ENCODE measurements at regions not wholly inside any gene's neighbourhood (a gene's known extent, or its start where the extent isn't known, plus 50 kb on each side); places are given as distances from the start of the nearest gene placed in this dataset.
"Not testable (repeated sequence)": the region's sequence is repeated elsewhere in the genome, so short reads cannot be mapped to it uniquely, and the experiment has no call there.

- Histone ChIP-seq H3K4me1 (no peaks in the 10 kb centered on the region), H3K27me3 (no peaks in the 10 kb centered on the region), H3K36me3 (no peaks in the 10 kb centered on the region), H3K9me3 (no peaks in the 10 kb centered on the region), H3K27ac (no peak overlapping the region), H3K4me3 (no peak overlapping the region)
- TF ChIP-seq POLR2AphosphoS5 (IDR thresholded peaks at IDR 0.05; ENCODE audit: insufficient read depth in 1 of 2, low read depth in 1 of 2) (no peak), POLR2A (IDR thresholded peaks at IDR 0.05) (no peak), CTCF (IDR thresholded peaks at IDR 0.05) (no peak)
- DNase-seq (ENCODE audit: extremely low spot score in 2 of 2): no peak
- intact Hi-C loops (cut with DNase I): no loop called here
These were observed 268.5 kb downstream of the SATB2 start for GRCh38 chr2:199189229-199189628.

- intact Hi-C loops (cut with DNase I): no loop called here
- Histone ChIP-seq H3K4me3 (no peak overlapping the region), H3K27ac (no peak overlapping the region), H3K27me3 (no peaks in the 10 kb centered on the region), H3K36me3 (no peaks in the 10 kb centered on the region), H3K9me3 (no peaks in the 10 kb centered on the region), H3K4me1 (no peaks in the 10 kb centered on the region)
- no peak for DNase-seq (ENCODE audit: extremely low spot score in 2 of 2)
- TF ChIP-seq CTCF (IDR thresholded peaks at IDR 0.05) (no peak), POLR2A (IDR thresholded peaks at IDR 0.05) (no peak), POLR2AphosphoS5 (IDR thresholded peaks at IDR 0.05; ENCODE audit: insufficient read depth in 1 of 2, low read depth in 1 of 2) (no peak)
These were observed 271.4 kb downstream of the SATB2 start for GRCh38 chr2:199186301-199186751.

GRCh38 chr2:199185174-199185573 lies 272.6 kb downstream of the SATB2 start:
- DNase-seq (ENCODE audit: extremely low spot score in 2 of 2); H3K4me1 ChIP-seq; H3K36me3 ChIP-seq; H3K27ac ChIP-seq; intact Hi-C loops (cut with DNase I); H3K9me3 ChIP-seq; H3K4me3 ChIP-seq; H3K27me3 ChIP-seq: not testable (repeated sequence)

- Histone ChIP-seq H3K4me3 (no peak overlapping the region), H3K4me1 (no peaks in the 10 kb centered on the region), H3K36me3 (no peaks in the 10 kb centered on the region), H3K27ac (no peak overlapping the region), H3K9me3 (no peaks in the 10 kb centered on the region), H3K27me3 (no peaks in the 10 kb centered on the region)
- no peak for DNase-seq (ENCODE audit: extremely low spot score in 2 of 2)
- intact Hi-C loops (cut with DNase I): no loop called here
- TF ChIP-seq POLR2A (IDR thresholded peaks at IDR 0.05) (no peak), CTCF (IDR thresholded peaks at IDR 0.05) (no peak), POLR2AphosphoS5 (IDR thresholded peaks at IDR 0.05; ENCODE audit: insufficient read depth in 1 of 2, low read depth in 1 of 2) (no peak)
These were observed 293.9 kb downstream of the SATB2 start for GRCh38 chr2:199163613-199164458.

GRCh38 chr2:199160677-199161465 lies 296.9 kb downstream of the SATB2 start:
- H3K27me3 ChIP-seq: no peaks in the 10 kb centered on the region
- H3K9me3 ChIP-seq: no peaks in the 10 kb centered on the region
- no peak overlapping the region for H3K4me3 ChIP-seq
- no peaks in the 10 kb centered on the region for H3K36me3 ChIP-seq
- intact Hi-C loops (cut with DNase I): no loop called here
- TF ChIP-seq CTCF (IDR thresholded peaks at IDR 0.05) (no peak), POLR2AphosphoS5 (IDR thresholded peaks at IDR 0.05; ENCODE audit: insufficient read depth in 1 of 2, low read depth in 1 of 2) (no peak), POLR2A (IDR thresholded peaks at IDR 0.05) (no peak)
- no peaks in the 10 kb centered on the region for H3K4me1 ChIP-seq
- H3K27ac ChIP-seq: no peak overlapping the region
- DNase-seq (ENCODE audit: extremely low spot score in 2 of 2): no peak
